NCI-H146 treated with DMSO at 0.1 percent for 48 hours (cell line): ENCODE measurements at regions not wholly inside any gene's neighbourhood (a gene's known extent, or its start where the extent isn't known, plus 50 kb on each side); places are given as distances from the start of the nearest gene placed in this dataset.

Experiments used
- DNase-seq: peaks from one replicate; lab custom pipeline; 2025; ENCODE audit not compliant: unreplicated experiment; lab: John Stamatoyannopoulos, UW

DNA sequence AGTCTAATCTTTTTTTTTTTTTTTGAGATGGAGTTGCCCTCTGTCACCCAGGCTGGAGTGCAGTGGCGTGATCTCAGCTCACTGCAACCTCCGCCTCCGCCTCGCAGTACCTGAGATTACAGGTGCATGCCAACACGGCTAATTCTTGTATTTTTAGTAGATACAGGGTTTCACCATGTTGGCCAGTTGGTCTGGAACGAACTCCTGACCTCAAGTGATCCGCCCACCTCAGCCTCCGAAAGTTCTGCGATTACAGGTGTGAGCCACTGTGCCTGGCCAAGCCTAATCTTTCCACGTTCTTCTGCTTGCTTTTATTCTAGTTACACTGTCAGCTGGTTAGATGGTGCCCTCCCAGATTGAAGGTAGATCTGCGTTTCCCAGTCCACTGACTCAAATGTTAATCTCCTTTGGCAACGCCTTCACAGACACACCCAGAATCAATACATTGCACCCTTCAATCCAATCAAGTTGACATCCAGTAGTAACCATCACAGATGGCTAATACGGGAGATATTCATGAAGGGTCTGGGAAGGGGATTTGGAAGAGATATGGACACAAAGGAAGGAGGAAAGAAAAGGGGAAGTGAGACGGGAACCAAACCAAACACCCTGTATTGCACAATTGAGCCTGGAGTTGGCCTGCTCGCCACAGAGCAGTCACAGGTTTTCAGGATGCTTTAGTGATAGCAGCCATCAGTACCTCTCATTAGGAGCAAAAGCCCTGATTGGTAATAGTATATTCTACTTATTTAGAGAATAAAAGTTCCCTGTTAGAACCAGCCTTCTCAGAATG lies 229.8 kb downstream of the PIK3C3 start:
- DNase-seq, result no peak

DNA sequence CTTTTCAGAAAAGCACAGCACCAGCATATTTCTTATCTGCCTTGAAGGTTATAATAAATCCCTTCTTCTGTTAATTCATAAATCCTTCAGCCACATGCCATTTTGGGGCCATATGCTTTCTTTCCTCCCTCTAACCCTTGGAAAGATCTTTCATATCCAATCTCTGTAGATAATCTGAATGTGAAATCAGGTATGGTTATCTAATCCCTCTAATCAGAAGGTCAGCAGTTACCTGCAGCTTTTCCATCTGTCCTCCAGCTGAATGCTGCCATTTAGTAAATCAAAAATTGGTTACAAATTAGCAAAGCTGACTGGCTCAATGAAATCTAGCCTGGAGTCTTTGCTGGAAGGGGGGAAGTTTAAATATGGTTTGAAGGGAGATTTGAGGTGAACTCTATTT lies 230.5 kb downstream of the PIK3C3 start:
- no peak for DNase-seq

DNA sequence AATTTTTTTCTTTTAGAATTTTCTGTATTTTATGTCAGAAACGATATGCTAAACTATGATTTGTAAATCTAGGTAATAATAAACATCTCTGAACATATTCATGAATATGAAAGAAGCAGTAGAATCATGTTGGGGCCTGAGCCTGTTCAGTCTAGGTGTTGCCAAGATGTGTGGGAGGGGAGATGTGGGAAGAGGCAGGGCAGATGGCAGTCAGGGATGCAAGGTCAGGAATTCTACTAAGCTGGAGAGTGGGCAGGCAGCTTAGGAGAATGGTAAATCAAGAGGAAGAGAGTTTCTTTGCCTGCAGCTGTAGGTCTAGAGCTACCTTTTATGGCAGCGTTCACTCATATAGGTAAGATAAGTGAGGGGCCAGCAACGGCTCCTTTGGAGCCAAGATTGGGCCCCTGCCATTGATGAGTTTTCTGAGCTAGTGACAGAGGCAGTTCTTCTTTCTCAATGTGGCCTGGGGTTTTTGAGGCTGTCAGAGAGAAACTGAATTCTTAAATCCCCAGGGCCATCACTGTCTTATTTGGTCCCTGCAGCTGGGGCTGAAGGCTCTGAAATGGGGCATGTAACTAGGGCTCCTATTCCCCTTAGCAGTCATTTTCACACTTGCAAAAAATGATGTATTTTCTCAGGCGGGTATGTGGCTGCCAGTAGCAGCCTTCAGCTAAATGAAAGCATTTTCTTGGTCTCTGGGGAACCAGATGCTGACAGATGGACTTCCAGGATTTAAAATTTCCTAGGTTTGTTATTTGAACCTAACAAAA lies 232.8 kb downstream of the PIK3C3 start:
- DNase-seq, result no peak

DNA sequence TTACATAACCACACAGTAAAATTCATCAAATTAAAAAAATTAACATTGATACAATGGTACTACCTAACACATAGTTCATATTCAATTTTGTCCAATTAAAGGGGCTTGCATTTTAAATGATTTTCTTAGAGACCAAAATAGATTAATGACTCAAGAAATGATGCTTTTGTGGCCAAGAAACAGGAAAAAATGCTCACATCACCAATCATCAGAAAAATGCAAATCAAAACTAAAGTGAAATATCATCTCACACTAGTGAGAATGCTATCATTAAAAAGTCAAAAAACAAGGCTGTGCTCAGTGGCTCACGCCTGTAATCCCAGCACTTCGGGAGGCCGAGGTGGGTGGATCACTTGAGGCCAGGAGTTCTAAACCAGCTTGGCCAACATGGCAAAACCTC lies 235.6 kb downstream of the PIK3C3 start:
- DNase-seq, result no peak

DNA sequence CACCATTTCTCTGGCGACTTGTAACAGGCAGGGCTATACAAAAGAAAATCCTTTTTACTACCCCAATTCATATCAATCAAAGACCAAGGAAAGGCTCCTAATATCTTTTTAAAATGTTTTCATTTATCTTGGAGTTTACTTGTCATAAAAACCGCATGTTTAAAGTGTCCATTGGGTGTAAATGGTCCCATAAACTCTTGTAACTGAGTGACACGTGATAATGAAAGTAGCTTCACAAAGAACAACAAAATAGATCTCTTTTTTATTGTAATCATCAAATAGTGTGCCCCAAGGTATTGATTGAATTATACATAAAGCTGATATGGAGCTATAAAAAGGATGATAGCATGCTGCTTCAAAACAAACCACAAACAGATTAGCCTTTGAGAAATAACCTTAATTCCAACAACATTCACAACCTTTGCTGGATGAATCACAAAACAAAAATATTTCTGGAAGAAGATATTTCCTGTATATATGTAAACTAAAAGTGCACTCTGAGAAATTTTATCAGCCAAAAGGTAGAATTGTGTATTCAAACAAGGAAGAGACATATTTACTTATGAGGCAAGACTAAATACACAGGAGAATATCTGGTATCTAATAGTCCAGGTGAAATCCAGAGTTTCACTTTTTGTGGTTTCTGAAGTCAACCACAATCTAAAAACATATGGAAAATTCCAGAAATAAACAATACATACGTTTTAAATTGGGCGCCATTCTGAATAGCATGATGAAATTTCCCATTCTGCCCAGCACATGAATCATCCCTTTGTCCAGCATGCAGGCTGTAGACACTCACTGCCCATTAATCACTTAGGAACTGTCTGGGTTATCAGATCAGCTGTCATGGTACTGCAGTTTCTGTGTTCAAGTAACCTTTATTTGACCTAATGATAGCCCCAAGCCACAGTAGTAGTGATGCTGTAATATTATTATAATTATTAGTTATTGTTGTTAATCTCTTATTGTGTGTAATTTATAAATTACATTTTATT lies 237.5 kb downstream of the PIK3C3 start:
- DNase-seq, result peak; percentile 73

GRCh38 chr18:42196651-42197050 lies 241.6 kb downstream of the PIK3C3 start:
- DNase-seq, result no peak

- DNase-seq, result no peak
Measured at GRCh38 chr18:42201137-42201536, 246.1 kb downstream of the PIK3C3 start.

GRCh38 chr18:42211201-42211600 lies 256.2 kb downstream of the PIK3C3 start:
- no peak for DNase-seq

GRCh38 chr18:42222557-42222956 lies 267.5 kb downstream of the PIK3C3 start:
- no peak for DNase-seq

DNA sequence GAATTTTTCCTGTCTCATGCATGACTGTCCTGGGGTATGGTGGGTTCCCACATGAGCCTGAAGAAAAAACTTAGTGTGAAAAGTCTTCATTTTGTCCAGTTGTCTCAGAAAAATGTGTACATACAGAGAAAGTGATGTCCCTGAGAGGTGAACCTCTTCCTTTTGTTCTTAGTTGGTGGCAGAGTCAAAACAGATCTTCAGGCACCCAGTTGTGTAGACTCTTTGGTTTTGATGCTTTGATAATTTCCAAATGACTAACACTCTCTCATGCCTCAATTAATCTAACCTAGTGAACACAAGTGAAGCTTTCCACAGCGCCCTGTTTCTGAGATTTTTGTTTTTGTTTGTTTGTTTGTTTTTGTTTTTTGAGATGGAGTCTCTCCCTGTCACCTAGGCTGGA lies 273.5 kb downstream of the PIK3C3 start:
- no peak for DNase-seq

GRCh38 chr18:42229211-42230210 lies 274.5 kb downstream of the PIK3C3 start:
- DNase-seq, result no peak

DNA sequence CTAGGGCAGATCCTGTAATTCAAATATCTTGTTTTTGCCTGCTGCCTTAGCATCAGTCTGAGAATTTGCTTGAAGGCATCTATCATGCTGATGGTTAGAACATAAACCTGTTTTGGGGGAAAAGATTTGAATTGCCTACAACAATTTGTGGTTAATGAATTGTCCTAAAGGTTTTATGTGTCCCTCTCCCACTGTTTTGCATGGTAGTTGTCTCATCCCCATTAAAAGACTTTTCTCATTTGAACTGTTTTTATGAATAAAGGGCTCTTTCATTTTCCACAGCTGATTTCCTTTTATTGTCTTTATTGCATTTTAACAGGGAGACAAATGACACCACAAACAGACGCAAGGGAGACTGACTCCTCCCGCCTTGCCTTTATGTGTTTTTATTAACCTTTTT lies 275.6 kb downstream of the PIK3C3 start:
- no peak for DNase-seq

DNA sequence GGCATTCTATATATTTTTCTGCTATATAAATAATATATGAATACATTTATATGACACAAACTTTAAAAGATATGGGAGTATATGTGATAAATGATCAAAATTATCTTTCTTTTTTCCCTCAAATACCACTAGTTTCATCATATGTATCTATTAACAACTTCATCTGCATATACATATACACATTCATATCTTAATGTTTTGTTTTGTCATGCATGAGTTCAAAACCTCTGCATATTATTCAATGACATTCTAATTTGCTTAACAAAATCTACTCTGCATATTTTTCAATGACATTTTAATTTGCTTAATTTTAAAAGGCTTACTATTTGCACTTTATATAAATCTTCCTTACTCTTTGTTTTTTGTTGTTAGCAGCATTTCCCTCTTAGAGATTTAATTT lies 276.2 kb downstream of the PIK3C3 start:
- DNase-seq, result no peak

DNA sequence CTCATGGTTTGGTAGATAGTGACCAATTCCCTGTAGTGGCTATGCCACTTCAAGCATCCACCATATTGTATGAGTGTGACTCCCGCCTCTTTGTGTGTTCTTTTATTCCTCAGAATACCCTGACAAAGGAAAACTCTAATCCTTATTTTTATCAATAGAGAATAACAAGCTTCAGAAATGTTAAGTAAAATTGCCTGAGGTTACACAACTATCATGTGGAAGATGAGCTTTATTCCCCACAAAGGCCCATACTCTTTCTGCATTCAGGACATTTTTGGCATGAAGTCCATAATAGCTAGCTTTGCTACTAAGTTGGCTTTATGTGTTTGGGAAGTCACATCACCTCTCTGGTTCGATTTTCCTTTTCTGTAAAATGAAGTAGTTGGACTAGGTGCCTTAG lies 276.8 kb downstream of the PIK3C3 start:
- no peak for DNase-seq

DNA sequence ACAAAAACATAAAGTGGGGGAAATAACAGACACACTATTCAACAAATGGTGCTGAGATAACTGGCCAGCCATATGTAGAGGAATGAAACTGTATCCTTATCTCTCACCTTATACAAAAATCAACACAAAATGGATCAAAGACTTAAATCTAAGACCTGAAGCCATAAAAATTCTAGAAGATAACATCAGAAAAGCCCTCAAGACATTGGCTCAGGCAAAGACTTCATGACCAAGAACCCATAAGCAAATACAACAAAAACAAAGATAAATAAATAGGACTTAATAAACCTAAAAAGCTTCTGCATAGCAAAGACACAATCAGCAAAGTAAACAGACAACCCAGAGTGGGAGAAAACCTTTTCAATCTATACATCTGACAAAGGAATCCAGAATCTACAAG lies 278.9 kb downstream of the PIK3C3 start:
- no peak for DNase-seq

- peak; percentile 16 for DNase-seq
Measured at GRCh38 chr18:42242758-42243157, 287.7 kb downstream of the PIK3C3 start.

DNA sequence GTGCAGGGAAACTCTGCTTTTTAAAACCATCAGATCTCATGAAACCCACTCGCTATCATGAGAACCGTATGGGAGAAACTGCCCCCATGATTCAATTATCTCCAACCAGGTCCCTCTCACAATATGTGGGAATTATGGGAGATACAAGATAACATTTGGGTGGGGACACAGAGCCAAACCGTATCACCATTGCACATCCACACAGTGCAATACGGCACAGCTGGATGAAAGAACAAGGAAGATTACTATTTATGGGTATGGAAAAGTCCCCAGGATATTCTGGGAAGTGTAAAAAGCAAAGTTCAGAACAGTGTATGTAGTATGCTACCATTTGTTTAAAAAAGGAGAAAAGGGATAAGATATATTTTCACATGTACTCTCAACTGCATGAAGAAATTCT lies 290.1 kb downstream of the PIK3C3 start:
- no peak for DNase-seq

- DNase-seq, result peak; percentile 32
Measured at GRCh38 chr18:42255908-42256765, 301.1 kb downstream of the PIK3C3 start.

DNA sequence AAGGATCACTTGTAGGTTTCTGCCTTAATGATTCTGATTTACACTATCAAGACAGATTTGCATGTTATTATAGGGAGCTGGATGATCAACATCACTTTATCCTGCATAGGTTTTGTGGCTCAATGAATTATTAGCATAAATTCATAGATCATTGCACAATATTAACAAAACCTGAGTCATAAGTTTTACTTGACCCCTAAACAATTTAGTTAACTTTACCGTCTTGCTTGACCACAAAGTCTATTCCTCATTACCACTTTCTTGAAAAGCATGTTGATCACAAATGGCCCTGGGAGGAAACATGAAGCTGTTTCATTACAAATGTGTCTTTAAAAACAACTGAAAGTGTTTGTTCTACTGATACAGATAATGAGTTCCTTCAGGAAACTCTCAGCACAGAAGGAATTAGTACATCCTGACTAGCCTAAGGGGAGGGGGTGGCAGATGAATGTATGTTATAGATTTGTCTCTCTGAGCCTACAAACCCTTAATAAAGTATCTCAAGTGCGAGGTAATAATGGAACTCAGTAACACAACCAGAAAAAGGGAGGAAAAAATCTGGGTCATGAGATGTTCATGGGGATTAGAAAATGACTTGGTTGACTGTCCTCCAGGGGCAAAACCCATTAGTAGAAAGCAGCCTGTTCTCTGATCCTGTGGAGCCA lies 303.4 kb downstream of the PIK3C3 start:
- DNase-seq, result no peak
